Non-pigmented ciliary epithelial cell (primary cell): ENCODE measurements at regions not wholly inside any gene's neighbourhood (a gene's known extent, or its start where the extent isn't known, plus 50 kb on each side); places are given as distances from the start of the nearest gene placed in this dataset.
"Not testable (repeated sequence)": the region's sequence is repeated elsewhere in the genome, so short reads cannot be mapped to it uniquely, and the experiment has no call there.

Source experiments
- DNase-seq: peaks from one replicate; pipeline ENCODE4 v3.0.0-alpha.2; 2010; ENCODE audit warnings: low read depth

DNA sequence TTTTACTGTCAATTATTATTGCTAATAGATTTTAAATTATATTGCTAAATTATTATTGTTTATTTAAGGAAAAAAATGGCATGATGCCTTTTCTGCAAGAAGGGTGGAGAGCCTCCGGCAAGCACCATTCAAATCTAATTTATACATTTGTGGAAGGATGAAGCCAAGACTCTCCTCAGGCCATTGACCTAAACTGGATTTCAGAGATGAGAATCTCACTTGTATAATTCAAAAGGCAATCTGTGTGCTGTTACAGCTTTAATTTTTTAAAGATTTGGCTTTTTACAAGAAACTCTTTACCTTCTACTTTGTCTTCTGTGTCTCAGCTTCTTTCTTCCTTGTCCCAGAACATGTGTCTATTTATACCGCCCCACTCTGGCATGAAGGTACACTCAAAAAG is 722.5 kb downstream of the ETS1 start:
- no peak for DNase-seq

DNA sequence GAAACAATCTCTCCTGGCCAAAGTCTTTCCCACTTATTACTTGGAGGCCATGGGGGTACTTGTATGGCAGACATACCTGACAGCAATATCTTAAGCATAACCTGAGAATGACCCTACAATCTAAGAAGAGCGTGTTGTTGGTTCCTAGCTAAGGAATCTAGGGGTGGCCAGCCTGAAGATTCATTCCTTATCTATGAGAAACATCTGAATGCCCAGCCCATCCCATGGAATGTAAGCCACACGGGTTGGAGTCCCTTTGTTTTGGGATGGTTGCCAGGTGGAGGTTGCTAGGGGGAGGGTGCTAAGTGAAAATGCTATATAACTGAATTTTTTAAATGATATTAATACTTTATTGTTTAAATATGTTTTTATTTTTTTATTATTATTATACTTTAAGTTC is 725.0 kb downstream of the ETS1 start:
- DNase-seq = no peak

- DNase-seq = no peak
These were observed 727.4 kb downstream of the ETS1 start for GRCh38 chr11:127859941-127860354.

- no peak for DNase-seq
These were observed 742.5 kb downstream of the ETS1 start for GRCh38 chr11:127844876-127845275.

DNA sequence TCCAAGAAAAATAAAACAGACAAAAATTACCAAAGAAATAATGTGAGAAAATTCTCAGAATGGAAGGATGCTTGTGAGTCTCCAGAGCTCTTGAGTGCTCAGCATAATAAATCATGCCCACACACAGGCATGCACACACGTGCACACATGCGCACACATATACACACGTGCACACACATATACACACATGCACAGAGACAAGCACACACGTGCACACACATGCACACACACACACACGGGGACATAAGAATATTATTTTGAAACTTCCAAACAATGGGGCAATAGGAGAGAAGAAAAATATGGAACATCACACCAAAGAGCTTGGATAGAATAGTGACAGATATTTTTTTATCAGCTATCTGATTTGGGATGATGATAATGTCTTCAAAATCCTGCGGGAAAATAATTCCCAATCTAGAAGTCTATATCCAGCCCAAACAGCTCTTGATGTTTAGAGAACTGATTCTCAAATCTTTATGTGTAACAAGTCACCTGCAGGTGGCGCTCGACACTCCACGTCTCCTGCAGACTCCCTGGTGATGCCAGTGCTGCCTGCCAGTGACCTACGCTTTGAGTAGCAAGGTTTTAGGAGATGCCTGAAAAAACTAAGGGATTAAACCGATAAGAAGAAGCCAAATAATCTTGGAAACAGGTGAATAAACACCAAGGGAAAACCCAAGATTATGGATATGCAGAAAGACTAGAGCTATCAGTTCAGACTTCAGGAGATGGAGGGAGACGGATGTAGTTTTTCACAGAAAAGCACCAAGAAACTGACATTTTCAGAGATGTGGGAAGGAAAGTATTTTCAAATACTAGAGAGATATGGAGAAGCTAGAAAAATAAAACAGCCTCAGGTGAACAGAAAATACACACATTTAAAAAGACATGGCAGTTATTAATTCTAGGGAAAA is 743.6 kb downstream of the ETS1 start:
- DNase-seq = peak; percentile 30

- DNase-seq = no peak
These were observed 762.2 kb downstream of the ETS1 start for GRCh38 chr11:127825183-127825582.

DNA sequence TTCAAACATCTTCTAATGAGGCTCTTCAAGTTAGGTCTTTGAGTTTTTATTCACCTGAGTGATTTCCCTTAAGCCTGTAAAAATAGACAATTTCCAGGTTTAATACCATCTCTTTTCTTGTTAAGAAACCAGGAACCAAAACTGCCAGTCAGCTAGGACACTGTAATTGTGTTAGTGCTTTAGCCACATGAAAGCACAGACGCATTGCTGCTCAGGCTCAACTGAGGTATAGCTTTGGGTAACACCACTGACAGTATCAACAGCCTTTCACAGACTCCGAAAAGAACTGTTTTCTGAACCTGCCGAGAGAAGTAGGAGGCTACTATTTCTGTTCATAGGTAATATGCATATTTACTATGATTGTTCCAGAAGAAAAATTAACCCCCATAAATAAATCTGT is 768.7 kb downstream of the ETS1 start:
- no peak for DNase-seq

DNA sequence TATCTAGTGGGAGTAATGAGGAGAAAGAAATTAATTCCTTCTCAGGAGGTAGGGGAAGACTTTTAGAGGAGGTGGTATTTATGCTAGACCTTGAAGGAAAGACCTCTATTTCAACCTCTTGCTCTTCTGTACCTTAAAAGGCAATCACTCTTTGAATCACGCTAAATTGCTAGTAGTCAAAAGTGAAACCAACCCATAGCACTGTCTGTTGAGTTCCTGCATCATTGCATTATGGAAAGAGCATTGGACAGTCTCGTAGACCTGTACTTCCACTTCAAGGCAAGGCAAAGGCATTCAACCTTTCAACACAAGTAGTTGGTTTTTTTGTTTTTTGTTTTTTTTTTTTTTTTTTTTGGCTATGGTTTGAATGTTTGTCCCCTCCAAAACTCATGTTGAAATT is 770.4 kb downstream of the ETS1 start:
- no peak for DNase-seq

DNA sequence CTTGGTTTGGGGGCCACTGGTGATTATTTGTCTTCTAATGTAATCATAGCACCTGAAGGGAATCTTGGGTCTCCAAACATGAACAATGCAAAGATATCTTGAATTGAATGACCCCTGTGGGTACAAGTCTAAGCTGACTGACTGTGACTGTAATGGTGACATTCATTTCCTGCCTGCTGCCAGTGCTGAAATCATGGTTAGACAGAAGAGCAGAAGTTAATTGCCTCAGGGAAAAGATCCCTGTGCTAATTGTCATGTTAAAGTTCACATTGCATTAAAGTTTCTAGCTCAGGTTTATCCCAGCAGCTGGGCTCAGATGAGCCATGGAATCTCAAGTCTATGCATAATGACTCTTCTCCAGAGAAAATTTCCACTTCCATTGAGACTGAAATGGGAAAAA is 772.0 kb downstream of the ETS1 start:
- DNase-seq = no peak

DNA sequence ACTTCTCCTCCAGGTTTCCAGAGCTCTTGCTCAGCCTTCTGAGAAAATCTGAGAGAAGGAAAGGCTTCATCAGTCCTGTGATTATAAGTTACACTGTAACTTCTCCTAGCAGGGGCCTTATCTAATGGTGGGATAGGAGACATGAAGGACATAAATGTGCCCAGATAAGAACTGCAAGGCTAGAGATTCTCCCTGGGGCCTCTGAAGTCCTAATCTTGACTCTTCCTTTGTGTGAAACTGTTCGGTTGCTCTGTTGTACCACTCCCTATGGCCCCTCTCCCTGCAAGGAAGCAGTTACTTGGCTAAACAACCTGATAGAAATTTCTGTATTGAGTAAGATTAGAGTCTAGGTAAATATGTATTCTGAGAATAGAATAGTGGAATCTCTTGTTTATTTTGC is 780.9 kb downstream of the ETS1 start:
- no peak for DNase-seq

DNA sequence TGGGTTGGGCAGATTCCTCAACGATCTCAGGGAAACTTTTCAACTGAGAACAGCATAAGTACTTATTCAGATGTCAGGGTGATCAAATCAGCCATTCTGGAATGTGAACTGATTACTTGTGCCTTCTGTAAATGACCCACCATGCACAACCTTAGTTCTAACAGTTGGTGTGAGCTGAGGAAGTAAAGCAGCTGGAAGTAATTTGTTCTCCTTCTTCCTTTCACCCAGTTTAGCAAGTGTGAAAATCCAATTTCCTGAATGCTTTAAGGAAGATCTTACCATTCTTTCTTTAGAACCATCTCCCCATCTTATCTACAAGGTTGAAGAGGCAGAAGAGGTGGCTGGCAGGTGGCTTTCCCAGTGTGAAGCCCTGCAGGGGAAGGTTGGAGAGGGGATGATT is 781.6 kb downstream of the ETS1 start:
- DNase-seq = no peak

DNA sequence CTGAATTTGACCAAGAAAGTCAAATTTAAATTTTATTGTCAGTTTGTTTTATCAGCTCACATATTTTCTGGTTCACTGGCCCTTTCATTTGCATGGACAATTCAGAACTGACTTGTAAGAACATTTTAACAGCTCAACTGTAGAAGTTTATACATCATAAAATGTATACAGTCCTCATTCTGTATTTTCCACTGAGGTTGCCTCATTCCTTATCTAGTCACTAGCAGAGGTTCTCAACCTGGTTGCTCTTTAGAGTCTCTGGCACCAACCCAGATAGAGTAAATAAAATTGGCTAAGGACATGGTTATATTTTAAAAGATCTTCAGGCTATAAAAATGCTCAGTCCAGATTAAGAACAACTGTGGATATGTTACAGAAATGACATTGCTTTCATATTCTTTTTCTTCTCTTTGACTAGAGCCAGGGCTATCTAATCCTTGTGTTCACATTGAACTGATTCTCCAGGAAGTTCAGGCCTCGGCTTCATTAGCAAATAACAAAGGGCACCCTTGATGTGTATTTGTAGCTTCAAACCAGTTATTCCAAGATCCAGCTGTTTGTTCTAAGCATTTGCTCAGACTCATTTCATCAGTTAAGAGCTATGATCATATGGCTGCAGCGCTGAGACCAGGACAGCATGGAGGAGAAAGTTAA is 782.5 kb downstream of the ETS1 start:
- DNase-seq = no peak

DNA sequence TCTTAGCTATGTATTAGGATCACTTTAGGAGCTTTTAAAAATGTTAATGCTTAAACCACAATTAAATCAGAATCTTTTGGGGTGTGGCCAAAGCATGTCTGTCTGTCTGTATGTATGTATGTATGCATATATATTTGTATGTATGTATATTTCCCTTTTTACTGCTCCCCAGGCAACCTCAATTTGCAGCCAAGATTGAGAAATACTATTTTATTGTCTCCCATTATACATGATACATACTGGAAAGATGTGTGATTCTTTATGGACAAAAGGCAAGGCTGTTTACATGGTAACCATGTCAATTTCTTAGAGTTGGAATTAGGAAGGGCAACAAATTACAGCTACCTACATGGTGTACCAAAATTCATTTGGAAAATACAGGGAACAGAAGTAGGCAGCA is 783.6 kb downstream of the ETS1 start:
- no peak for DNase-seq

DNA sequence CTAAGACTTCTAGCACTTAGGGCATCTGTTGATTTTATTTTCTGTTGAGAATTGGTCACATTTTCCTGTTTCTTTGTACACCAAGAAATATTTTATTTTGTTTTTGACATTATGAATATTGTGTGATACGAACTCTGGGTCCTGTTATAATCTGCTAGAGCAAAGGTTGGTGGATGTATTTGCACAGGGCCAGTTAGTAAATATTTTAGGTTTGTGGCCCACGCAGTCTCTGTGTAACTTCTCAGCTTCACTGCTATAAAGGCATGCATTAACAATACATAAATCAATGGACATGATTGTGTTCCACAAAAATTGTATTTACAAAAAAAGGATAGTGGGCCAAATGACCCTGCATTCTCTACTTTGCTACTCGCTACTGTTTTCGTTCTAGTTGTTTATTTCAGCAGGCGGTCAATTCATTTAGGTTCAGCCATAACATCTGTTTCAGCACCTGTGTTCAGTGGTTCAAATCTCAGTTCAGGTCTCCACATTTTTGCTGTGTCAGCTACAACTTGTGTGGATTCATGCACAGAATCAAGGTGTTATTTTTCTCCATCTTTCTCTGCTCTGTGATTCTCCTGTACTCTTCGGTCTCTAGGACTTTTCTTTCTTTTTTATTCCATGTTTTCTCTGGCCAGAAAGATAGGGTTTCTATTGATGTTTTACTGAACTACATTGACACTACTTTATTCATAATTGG is 786.2 kb downstream of the ETS1 start:
- no peak for DNase-seq

GRCh38 chr11:127795326-127795725 is 792.0 kb downstream of the ETS1 start:
- DNase-seq = no peak

DNA sequence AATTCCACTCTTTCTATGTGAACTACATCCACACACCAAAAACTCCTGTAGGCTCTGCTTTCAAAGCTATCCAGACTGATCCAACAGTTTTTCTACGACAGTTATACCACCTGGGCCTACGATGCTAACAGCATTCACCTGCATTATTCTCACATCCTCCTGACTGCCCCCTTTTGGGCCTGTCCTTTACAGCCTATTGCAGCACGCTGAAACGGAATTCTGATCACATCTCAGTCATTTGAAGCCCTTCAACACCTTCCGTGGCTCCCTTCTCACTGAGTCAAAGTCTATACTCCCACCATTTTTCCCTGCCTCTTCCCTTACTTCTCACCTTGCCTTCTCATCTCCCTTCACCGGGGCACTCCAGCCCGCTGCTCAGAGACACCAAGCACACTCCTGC is 791.3 kb upstream of the KIRREL3 start:
- DNase-seq = no peak

DNA sequence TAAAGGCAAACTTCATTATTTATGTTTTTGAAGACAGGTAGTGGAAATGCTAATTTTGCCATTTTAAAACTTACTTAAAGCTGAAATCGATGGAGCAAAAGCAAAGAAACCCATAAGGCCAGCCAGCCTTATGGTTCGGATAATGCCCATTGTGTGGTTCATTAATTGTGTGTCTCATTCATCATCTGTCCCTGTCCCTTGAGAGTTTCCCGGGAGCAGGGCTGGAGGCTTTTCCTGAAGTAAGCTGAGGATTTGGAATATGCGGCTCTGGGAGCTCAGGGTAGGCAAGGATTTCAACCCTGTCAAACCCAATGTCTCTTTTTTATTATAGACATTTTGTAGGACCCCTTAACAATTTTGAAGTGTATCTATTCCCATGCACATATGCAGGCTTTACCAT is 790.0 kb upstream of the KIRREL3 start:
- DNase-seq = no peak

GRCh38 chr11:127789927-127790326 is 789.4 kb upstream of the KIRREL3 start:
- DNase-seq = no peak

DNA sequence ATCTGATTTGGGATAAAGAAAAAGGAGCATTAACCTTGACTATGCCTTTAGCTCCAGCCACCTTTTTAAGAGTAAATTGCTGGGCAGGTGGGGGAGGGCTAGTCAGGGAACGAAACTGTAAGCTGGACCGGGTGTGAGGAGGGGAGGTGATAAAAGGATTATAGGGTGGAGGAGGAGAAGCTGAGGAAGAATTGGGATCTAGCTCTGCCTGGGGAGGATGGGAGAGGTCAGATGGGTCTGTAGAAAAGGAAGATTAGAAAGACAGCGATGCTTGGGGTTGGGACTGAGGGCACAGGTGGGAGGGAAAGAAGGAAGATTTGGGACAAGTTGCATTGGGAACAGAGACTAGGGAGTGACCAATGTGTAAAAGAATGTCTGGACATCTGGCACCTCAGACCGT is 772.4 kb upstream of the KIRREL3 start:
- DNase-seq = not testable (repeated sequence)

- DNase-seq = not testable (repeated sequence)
These were observed 768.4 kb upstream of the KIRREL3 start for GRCh38 chr11:127768931-127769330.

- DNase-seq = no peak
These were observed 766.2 kb upstream of the KIRREL3 start for GRCh38 chr11:127766734-127767133.

DNA sequence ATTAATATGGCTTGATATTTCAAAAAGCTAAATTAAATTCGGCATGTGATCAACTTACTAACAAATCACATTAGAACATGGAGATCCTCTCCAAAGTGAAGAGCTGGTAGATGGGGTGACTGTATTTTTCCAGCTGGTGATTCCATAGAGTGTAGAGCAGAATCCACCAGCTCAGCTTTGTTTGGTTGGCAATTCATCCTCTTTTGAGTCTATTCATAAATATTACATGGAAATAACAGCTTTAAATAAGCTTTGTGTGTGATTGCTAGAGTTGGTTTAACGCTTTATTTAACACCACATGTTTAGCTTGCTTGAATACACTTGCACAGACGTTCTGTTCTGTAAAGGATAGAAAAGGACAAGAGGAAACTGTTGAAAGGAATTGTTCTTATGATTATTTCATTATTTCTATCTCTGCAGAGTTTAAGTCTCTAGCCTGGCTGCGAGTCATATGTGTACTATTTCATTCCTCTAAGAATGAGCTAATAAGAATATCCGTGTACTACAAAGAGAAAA is 738.3 kb upstream of the KIRREL3 start:
- no peak for DNase-seq

DNA sequence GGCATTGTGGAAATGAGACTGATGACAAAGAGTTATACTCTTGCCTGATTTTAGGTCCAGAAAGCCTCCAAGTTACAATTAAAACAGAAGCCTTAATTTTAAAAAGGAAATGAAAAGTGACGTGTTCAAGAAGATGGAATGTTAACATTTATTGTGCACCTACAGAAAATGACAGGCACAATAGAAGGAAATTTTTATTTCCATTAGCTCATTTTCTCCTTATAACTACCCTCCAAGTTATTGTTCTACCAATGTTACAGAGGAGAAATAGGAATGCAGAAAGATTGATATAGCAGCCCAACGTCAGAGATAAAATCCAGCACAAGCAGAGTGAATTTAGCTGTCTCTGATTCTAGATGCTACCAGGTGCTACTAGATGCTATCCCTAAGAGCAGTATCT is 736.9 kb upstream of the KIRREL3 start:
- DNase-seq = no peak
